GM12874 (cell line): ENCODE measurements at regions not wholly inside any gene's neighbourhood (a gene's known extent, or its start where the extent isn't known, plus 50 kb on each side); places are given as distances from the start of the nearest gene placed in this dataset.

Source experiments
- TF ChIP-seq, protein P1 (sequence below): IDR thresholded peaks from 2 replicates; pipeline ENCODE4 v1.5.1; 2011; ENCODE audit warnings: low read depth, mild to moderate bottlenecking, control low read depth, low read length, moderate library complexity; ENCODE audit not compliant: insufficient read depth

DNA sequence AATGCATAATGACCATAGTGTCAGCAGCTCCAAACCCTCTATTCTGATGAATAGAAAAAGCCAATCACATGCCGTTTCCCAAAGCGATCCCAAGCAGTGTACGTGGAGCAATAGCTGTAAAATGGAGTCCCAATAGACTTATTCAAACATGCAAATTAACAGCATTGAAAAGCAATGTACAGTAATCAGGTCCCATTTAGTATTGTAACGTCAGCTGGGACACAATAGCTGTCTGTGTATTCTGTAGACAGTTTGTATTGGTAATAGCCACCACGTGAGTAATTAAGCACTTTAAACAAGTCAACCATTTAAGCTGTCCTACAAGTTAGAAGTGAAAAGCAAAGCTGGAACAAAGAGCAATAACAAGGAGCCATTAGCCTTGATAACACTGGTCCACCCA lies 698.2 kb downstream of the PCDH17 start:
- TF ChIP-seq, protein P1, sequence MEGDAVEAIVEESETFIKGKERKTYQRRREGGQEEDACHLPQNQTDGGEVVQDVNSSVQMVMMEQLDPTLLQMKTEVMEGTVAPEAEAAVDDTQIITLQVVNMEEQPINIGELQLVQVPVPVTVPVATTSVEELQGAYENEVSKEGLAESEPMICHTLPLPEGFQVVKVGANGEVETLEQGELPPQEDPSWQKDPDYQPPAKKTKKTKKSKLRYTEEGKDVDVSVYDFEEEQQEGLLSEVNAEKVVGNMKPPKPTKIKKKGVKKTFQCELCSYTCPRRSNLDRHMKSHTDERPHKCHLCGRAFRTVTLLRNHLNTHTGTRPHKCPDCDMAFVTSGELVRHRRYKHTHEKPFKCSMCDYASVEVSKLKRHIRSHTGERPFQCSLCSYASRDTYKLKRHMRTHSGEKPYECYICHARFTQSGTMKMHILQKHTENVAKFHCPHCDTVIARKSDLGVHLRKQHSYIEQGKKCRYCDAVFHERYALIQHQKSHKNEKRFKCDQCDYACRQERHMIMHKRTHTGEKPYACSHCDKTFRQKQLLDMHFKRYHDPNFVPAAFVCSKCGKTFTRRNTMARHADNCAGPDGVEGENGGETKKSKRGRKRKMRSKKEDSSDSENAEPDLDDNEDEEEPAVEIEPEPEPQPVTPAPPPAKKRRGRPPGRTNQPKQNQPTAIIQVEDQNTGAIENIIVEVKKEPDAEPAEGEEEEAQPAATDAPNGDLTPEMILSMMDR, result no peak

- TF ChIP-seq, protein P1, result no peak
Observed at GRCh38 chr13:58340895-58341294, 709.4 kb downstream of the PCDH17 start.

DNA sequence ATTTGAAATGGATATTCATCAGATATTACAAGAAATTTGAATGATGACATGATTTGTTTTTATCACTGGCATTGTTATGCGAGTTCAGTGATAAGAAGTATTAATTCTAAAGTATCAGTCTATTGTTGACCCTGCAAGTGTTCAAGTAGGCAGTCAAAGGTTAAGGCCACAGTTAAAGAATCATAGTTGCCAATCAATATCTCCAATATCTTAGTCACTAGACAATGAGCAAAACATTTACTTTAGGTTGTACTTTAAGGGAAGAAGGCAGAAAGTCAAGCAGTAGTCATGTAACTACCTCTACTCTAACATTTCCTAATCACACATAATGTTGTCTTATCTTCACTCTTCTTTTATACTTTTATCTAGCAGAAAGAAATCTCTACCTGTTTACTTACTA lies 709.8 kb downstream of the PCDH17 start:
- TF ChIP-seq, protein P1, result no peak

DNA sequence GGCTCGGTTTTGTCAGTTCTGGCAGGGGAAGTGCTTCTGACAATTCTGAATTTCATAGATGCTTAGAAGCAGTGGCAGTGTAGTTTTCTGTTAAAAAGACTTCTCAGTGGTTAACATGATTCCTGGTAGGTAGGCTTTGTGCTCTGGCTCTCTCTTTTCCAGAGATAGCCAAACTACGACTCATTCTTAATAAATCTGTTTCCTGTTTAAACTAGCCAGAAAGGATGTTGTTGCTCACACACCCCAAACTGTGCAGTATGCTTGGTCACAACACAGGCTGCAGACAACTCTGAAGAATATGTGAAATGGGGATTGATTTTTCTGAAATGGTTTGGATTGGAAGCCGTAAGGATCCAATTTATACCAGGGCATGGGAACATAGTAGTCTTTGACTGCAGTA lies 711.5 kb downstream of the PCDH17 start:
- TF ChIP-seq, protein P1, result no peak

DNA sequence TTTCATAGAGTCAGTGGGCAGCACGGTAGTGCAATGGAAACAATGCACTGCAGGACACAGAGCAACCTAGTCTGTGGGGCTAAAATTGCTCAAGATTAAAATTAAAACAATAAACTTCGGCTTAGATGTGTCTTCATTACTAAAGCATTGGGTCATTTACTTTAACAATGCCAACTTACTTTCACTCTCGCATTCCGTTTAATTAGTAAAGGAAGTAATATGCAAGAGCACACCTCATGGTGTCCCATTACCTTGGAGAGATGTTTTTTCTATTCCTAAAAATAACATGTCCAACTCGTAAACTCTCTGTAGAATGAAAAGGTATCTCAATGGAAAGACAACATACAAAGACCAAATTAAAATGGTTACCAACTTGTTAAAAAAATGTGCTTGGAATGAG lies 738.4 kb downstream of the PCDH17 start:
- TF ChIP-seq, protein P1, result no peak

GRCh38 chr13:58376349-58376748 lies 744.8 kb downstream of the PCDH17 start:
- TF ChIP-seq, protein P1, result no peak

- TF ChIP-seq, protein P1, result no peak
Observed at GRCh38 chr13:58376775-58377174, 745.2 kb downstream of the PCDH17 start.

DNA sequence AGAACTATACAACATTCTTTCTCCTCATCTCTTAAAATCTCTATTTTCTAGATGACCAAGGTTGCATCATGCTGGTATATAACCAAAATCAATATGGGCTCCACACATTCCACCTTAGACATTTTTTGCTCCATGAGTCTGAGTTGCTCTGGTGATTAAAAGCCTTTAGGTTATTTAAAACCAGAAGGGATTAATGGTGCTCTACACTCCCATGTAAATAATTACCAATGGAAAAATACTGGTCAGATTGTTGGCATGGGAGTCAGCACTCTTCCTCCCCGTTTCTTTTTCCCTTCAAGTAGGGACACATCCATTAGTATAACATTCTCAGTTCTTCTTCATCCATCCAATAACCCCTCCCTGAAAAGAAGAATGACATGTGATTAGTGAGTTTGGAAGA lies 747.7 kb downstream of the PCDH17 start:
- TF ChIP-seq, protein P1, result no peak
